ENCODE measurements at regions not wholly inside any gene's neighbourhood (a gene's known extent, or its start where the extent isn't known, plus 50 kb on each side); places are given as distances from the start of the nearest gene placed in this dataset.
"Not testable (repeated sequence)": the region's sequence is repeated elsewhere in the genome, so short reads cannot be mapped to it uniquely, and the experiment has no call there.

- no peak for DNase-seq
Measured at GRCh38 chr4:163988865-163989264, 494.4 kb downstream of the TMA16 start.

GRCh38 chr4:163991298-163991865 is 496.9 kb downstream of the TMA16 start:
- DNase-seq = no peak

- DNase-seq = no peak
Measured at GRCh38 chr4:164009435-164009834, 514.9 kb downstream of the TMA16 start.

GRCh38 chr4:164011791-164012190 is 517.3 kb downstream of the TMA16 start:
- DNase-seq = no peak

- no peak for DNase-seq
Measured at GRCh38 chr4:164012396-164013027, 518.0 kb downstream of the TMA16 start.

GRCh38 chr4:164021947-164022346 is 527.5 kb downstream of the TMA16 start:
- no peak for DNase-seq

GRCh38 chr4:164023214-164023613 is 528.7 kb downstream of the TMA16 start:
- no peak for DNase-seq

GRCh38 chr4:164027805-164028204 is 533.3 kb downstream of the TMA16 start:
- DNase-seq = no peak

GRCh38 chr4:164039482-164039881 is 545.0 kb downstream of the TMA16 start:
- DNase-seq = no peak

GRCh38 chr4:164056426-164057142 is 562.1 kb downstream of the TMA16 start:
- DNase-seq = no peak

GRCh38 chr4:164058776-164059445 is 564.4 kb downstream of the TMA16 start:
- DNase-seq = no peak

GRCh38 chr4:164060456-164060855 is 566.0 kb downstream of the TMA16 start:
- no peak for DNase-seq

GRCh38 chr4:164068392-164068791 is 573.9 kb downstream of the TMA16 start:
- DNase-seq = no peak

GRCh38 chr4:164070625-164071024 is 576.1 kb downstream of the TMA16 start:
- DNase-seq = no peak

GRCh38 chr4:164081371-164081770 is 586.9 kb downstream of the TMA16 start:
- DNase-seq = no peak

- no peak for DNase-seq
Measured at GRCh38 chr4:164081801-164082200, 587.3 kb downstream of the TMA16 start.

GRCh38 chr4:164087733-164088132 is 593.2 kb downstream of the TMA16 start:
- no peak for DNase-seq

GRCh38 chr4:164095313-164096110 is 601.0 kb downstream of the TMA16 start:
- no peak for DNase-seq

- no peak for DNase-seq
Measured at GRCh38 chr4:164096766-164097518, 602.5 kb downstream of the TMA16 start.

- not testable (repeated sequence) for DNase-seq
Measured at GRCh38 chr4:164100741-164101365, 606.4 kb downstream of the TMA16 start.

GRCh38 chr4:164108971-164109370 is 614.5 kb downstream of the TMA16 start:
- DNase-seq = no peak

GRCh38 chr4:164109503-164109902 is 615.0 kb downstream of the TMA16 start:
- DNase-seq = no peak

Measured in NCI-H1694 (cell line).